ENCODE measurements at regions not wholly inside any gene's neighbourhood (a gene's known extent, or its start where the extent isn't known, plus 50 kb on each side); places are given as distances from the start of the nearest gene placed in this dataset.

DNA sequence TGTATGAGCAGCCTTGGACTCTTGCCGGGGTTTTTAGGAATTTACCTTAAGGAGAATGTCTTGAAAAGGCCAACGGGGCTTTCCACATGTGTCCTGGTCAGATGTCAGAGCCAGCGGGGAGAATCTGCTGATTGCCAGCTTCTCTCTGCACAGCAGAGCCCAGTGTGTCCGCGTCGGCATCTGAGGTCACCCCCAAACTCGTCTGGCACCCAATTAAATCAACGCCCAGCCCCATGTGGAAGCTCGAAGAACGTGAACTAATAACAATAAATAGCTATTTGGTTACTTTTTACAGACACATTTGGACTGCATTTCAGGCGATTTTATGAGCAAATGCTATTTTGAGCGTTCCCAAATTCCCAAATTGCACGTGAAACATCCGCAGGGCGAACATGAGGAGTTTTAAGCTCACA lies 303.5 kb downstream of the FOXL1 start:
- Histone ChIP-seq H3K79me1 (replicated peaks; ENCODE audit: low read length, poor library complexity, severe bottlenecking) (no peaks in the 10 kb centered on the region), H2BK120ac (ENCODE audit: low read depth, low read length) (no peak overlapping the region), H3K23ac (ENCODE audit: low read length in 2 of 2) (no peak overlapping the region), H2AK5ac (ENCODE audit: low read length, severe bottlenecking) (no peak overlapping the region), H3K27me3 (ENCODE audit: control insufficient read depth in 1 of 2, insufficient read depth in 1 of 2, low read length in 2 of 2) (peaks cover 0 to 72% of the 10 kb centered on the region in 2 experiments), H2BK15ac (ENCODE audit: low read depth, poor library complexity, severe bottlenecking) (no peak overlapping the region), H3K27ac (ENCODE audit: low read length, poor library complexity, severe bottlenecking) (no peak overlapping the region), H3K4me1 (ENCODE audit: control insufficient read depth, insufficient read depth, low read depth, low read length) (peaks cover 29% of the 10 kb centered on the region), H3K4me2 (ENCODE audit: low read length, poor library complexity, severe bottlenecking) (no peak overlapping the region), H3K36me3 (ENCODE audit: control insufficient read depth in 1 of 2, insufficient read depth in 2 of 2, low read depth in 1 of 2, low read length in 2 of 2) (no peaks in the 10 kb centered on the region), H3K4ac (ENCODE audit: low read depth in 1 of 2, low read length in 2 of 2) (no peak overlapping the region), H3K4me3 (ENCODE audit: insufficient read depth in 1 of 2, low read depth in 1 of 2, low read length in 2 of 2) (no peak overlapping the region), H4K91ac (ENCODE audit: low read length) (no peak overlapping the region), H4K8ac (ENCODE audit: low read length) (no peak overlapping the region), H2BK5ac (ENCODE audit: low read depth, low read length, poor library complexity, severe bottlenecking) (no peak overlapping the region), H2AFZ (ENCODE audit: low read depth, low read length) (no peak overlapping the region), H3K18ac (ENCODE audit: low read depth in 1 of 2, low read length in 2 of 2) (no peak overlapping the region), H3K14ac (ENCODE audit: low read length in 2 of 2) (no peak overlapping the region), H3K9ac (ENCODE audit: low read length) (no peak overlapping the region), H2BK12ac (ENCODE audit: low read length in 2 of 2) (no peak overlapping the region), H3K9me3 (ENCODE audit: control insufficient read depth, low read length) (no peaks in the 10 kb centered on the region)
- no peak for DNase-seq
- 88% methylated on average over 15 of the region's 15 CpGs for WGBS

DNA sequence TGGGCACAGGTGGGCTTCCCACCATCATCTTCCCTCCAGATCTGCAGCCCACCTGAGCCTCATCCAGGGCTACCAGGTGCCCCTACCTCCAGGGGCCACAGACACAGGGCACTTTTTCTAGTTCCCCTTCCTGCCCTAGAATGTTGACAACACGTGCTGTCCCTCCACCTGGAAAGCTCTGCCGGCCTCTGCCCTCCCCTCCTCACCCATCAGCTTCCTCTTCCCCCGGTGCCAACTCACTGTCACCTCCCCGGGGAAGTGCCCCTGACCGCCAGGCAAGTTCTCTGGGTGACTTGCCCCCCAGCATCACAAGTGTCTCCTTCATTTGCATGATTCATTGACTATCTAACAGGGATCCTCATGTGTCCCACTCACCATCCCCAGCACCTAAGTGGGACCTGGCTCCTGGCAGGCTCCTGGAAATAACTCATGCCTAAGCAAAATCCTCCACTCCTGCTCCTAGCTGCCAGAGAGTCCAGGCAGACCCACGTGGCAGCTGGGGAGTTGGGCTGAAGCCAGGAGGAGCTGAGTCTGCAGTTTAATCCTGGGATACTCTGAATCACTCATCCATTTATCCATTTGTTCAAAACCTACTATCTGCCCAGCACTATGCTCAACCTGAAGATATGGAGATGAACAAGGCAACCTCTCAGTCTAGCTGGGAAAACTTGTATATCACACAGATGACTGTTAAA lies 304.4 kb downstream of the FOXL1 start:
- 72% methylated on average over 6 of the region's 6 CpGs for WGBS

GRCh38 chr16:86883583-86884389 lies 305.4 kb downstream of the FOXL1 start:
- Histone ChIP-seq H3K9me3 (ENCODE audit: control insufficient read depth, low read length) (no peaks in the 10 kb centered on the region), H2BK5ac (ENCODE audit: low read depth, low read length, poor library complexity, severe bottlenecking) (no peak overlapping the region), H3K18ac (ENCODE audit: low read depth in 1 of 2, low read length in 2 of 2) (no peak overlapping the region), H3K27ac (ENCODE audit: low read length, poor library complexity, severe bottlenecking) (no peak overlapping the region), H3K4me1 (ENCODE audit: control insufficient read depth, insufficient read depth, low read depth, low read length) (peaks cover 28% of the 10 kb centered on the region), H2BK120ac (ENCODE audit: low read depth, low read length) (no peak overlapping the region), H3K4me3 (ENCODE audit: insufficient read depth in 1 of 2, low read depth in 1 of 2, low read length in 2 of 2) (no peak overlapping the region), H3K27me3 (ENCODE audit: control insufficient read depth in 1 of 2, insufficient read depth in 1 of 2, low read length in 2 of 2) (peaks cover 0 to 71% of the 10 kb centered on the region in 2 experiments), H3K4me2 (ENCODE audit: low read length, poor library complexity, severe bottlenecking) (no peak overlapping the region), H4K91ac (ENCODE audit: low read length) (no peak overlapping the region), H3K4ac (ENCODE audit: low read depth in 1 of 2, low read length in 2 of 2) (no peak overlapping the region), H2AK5ac (ENCODE audit: low read length, severe bottlenecking) (no peak overlapping the region), H4K8ac (ENCODE audit: low read length) (no peak overlapping the region), H3K23ac (ENCODE audit: low read length in 2 of 2) (no peak overlapping the region), H3K79me1 (replicated peaks; ENCODE audit: low read length, poor library complexity, severe bottlenecking) (no peaks in the 10 kb centered on the region), H3K9ac (ENCODE audit: low read length) (no peak overlapping the region), H2BK15ac (ENCODE audit: low read depth, poor library complexity, severe bottlenecking) (no peak overlapping the region), H2BK12ac (ENCODE audit: low read length in 2 of 2) (no peak overlapping the region), H3K36me3 (ENCODE audit: control insufficient read depth in 1 of 2, insufficient read depth in 2 of 2, low read depth in 1 of 2, low read length in 2 of 2) (no peaks in the 10 kb centered on the region), H2AFZ (ENCODE audit: low read depth, low read length) (no peak overlapping the region), H3K14ac (ENCODE audit: low read length in 2 of 2) (no peak overlapping the region)
- DNase-seq: no peak
- WGBS: 64% methylated on average over 13 of the region's 14 CpGs

More for the DNA sequence above, 304.4 kb downstream of the FOXL1 start:
- H3K27ac ChIP-seq (ENCODE audit: low read length, poor library complexity, severe bottlenecking): no peak overlapping the region
- no peak overlapping the region for H3K4me2 ChIP-seq (ENCODE audit: low read length, poor library complexity, severe bottlenecking)
- no peaks in the 10 kb centered on the region for H3K79me1 ChIP-seq (replicated peaks; ENCODE audit: low read length, poor library complexity, severe bottlenecking)
- H3K27me3 ChIP-seq (ENCODE audit: control insufficient read depth in 1 of 2, insufficient read depth in 1 of 2, low read length in 2 of 2): peaks cover 0 to 71% of the 10 kb centered on the region in 2 experiments
- no peak overlapping the region for H4K8ac ChIP-seq (ENCODE audit: low read length)
- H3K9ac ChIP-seq (ENCODE audit: low read length): no peak overlapping the region
- H3K14ac ChIP-seq (ENCODE audit: low read length in 2 of 2): no peak overlapping the region
- no peak overlapping the region for H3K23ac ChIP-seq (ENCODE audit: low read length in 2 of 2)
- H2BK120ac ChIP-seq (ENCODE audit: low read depth, low read length): no peak overlapping the region
- H2AFZ ChIP-seq (ENCODE audit: low read depth, low read length): no peak overlapping the region
- peak; percentile 62 for DNase-seq
- no peak overlapping the region for H2BK12ac ChIP-seq (ENCODE audit: low read length in 2 of 2)
- peak overlapping the region; percentile 37 for H2AK5ac ChIP-seq (ENCODE audit: low read length, severe bottlenecking)
- H3K4me1 ChIP-seq (ENCODE audit: control insufficient read depth, insufficient read depth, low read depth, low read length): peaks cover 31% of the 10 kb centered on the region
- no peaks in the 10 kb centered on the region for H3K9me3 ChIP-seq (ENCODE audit: control insufficient read depth, low read length)
- no peak overlapping the region for H3K18ac ChIP-seq (ENCODE audit: low read depth in 1 of 2, low read length in 2 of 2)
- no peak overlapping the region for H3K4ac ChIP-seq (ENCODE audit: low read depth in 1 of 2, low read length in 2 of 2)
- no peak overlapping the region for H4K91ac ChIP-seq (ENCODE audit: low read length)
- no peak overlapping the region for H3K4me3 ChIP-seq (ENCODE audit: insufficient read depth in 1 of 2, low read depth in 1 of 2, low read length in 2 of 2)
- no peak overlapping the region for H2BK15ac ChIP-seq (ENCODE audit: low read depth, poor library complexity, severe bottlenecking)
- H2BK5ac ChIP-seq (ENCODE audit: low read depth, low read length, poor library complexity, severe bottlenecking): no peak overlapping the region
- H3K36me3 ChIP-seq (ENCODE audit: control insufficient read depth in 1 of 2, insufficient read depth in 2 of 2, low read depth in 1 of 2, low read length in 2 of 2): no peaks in the 10 kb centered on the region

DNA sequence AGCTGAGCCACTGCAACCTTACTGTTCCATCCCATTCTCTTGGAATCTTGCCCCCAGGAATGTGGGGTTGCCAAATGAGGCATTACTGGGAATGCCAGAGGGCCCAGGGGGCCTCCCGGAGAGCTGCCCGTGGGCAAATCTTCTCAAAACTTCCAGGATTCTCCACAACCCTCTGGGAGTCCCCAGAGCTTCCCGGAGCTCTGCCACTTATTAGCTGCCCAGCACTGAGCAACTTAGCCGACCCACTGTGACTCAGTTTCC lies 306.0 kb downstream of the FOXL1 start:
- H3K14ac ChIP-seq (ENCODE audit: low read length in 2 of 2): no peak overlapping the region
- H2BK12ac ChIP-seq (ENCODE audit: low read length in 2 of 2): no peak overlapping the region
- H3K4ac ChIP-seq (ENCODE audit: low read depth in 1 of 2, low read length in 2 of 2): no peak overlapping the region
- H3K4me3 ChIP-seq (ENCODE audit: insufficient read depth in 1 of 2, low read depth in 1 of 2, low read length in 2 of 2): no peak overlapping the region
- no peak overlapping the region for H2BK15ac ChIP-seq (ENCODE audit: low read depth, poor library complexity, severe bottlenecking)
- 62% methylated on average over 4 of the region's 4 CpGs for WGBS
- H2BK5ac ChIP-seq (ENCODE audit: low read depth, low read length, poor library complexity, severe bottlenecking): no peak overlapping the region
- H3K18ac ChIP-seq (ENCODE audit: low read depth in 1 of 2, low read length in 2 of 2): no peak overlapping the region
- H4K8ac ChIP-seq (ENCODE audit: low read length): no peak overlapping the region
- no peak overlapping the region for H2AK5ac ChIP-seq (ENCODE audit: low read length, severe bottlenecking)
- no peaks in the 10 kb centered on the region for H3K36me3 ChIP-seq (ENCODE audit: control insufficient read depth in 1 of 2, insufficient read depth in 2 of 2, low read depth in 1 of 2, low read length in 2 of 2)
- H4K91ac ChIP-seq (ENCODE audit: low read length): no peak overlapping the region
- H3K27ac ChIP-seq (ENCODE audit: low read length, poor library complexity, severe bottlenecking): no peak overlapping the region
- no peak overlapping the region for H2AFZ ChIP-seq (ENCODE audit: low read depth, low read length)
- peaks cover 0 to 66% of the 10 kb centered on the region in 2 experiments for H3K27me3 ChIP-seq (ENCODE audit: control insufficient read depth in 1 of 2, insufficient read depth in 1 of 2, low read length in 2 of 2)
- DNase-seq: no peak
- no peak overlapping the region for H3K9ac ChIP-seq (ENCODE audit: low read length)
- peak overlapping the region; percentile 12 for H3K4me2 ChIP-seq (ENCODE audit: low read length, poor library complexity, severe bottlenecking)
- no peak overlapping the region for H2BK120ac ChIP-seq (ENCODE audit: low read depth, low read length)
- no peaks in the 10 kb centered on the region for H3K79me1 ChIP-seq (replicated peaks; ENCODE audit: low read length, poor library complexity, severe bottlenecking)
- H3K23ac ChIP-seq (ENCODE audit: low read length in 2 of 2): no peak overlapping the region
- no peaks in the 10 kb centered on the region for H3K9me3 ChIP-seq (ENCODE audit: control insufficient read depth, low read length)
- H3K4me1 ChIP-seq (ENCODE audit: control insufficient read depth, insufficient read depth, low read depth, low read length): peaks cover 26% of the 10 kb centered on the region

Data from mesenchymal stem cell (in vitro differentiated cells and primary cell).